ENCODE measurements at regions not wholly inside any gene's neighbourhood (a gene's known extent, or its start where the extent isn't known, plus 50 kb on each side); places are given as distances from the start of the nearest gene placed in this dataset.

DNA sequence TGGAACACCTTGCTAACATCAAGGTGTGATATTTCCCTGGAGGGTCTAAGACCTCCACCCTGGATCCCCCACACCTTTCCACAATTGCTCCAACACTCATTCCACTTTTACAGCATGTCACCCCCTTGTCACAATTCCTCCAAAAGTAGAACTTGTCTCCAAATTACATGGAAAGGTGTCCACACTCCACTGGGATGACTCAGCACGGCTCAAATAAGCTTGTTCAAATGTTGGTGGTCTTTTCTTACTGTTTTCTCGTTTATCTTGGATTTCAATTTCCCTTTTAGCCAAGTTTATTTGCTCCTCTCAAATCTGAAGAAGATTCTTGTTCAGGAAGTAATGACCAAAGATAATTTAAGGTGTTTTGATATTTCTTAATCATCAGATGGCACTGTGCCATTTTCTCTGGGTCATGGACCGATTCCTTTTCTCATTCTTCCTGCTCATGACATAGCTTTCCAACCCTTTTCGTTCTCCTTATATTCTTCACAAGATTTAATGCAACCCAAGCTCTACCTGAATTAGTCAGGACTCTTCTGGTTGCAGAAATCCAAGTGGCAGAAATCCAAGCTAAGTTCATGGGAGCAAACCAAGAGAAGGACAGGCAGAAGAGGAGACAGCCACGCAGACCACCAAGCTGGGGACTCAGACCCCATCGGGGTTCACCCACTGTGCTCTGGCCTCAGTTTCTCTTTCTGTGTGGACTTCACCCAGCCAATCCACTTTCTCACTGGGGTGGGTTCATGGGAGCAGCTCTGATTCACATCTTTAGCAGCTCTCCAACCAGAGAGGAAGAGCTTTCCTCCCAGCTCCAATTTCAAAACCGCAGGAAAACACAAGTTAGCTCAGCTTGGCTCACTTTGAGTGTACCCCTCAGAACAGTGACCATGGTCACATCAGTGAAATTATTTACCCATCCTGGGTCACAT, 110.5 kb upstream of the CDYL start:
- ChIA-PET POLR2A (interaction anchor here (1.1 kb wide), 1 partner anchor 18 kb away, joined by 4 read pairs; no protein-coding TSS in a partner anchor), CTCF (interaction anchor here (0.6 kb wide), 1 partner anchor 1960 kb away, joined by 6 read pairs; no protein-coding TSS in a partner anchor)
- TF ChIP-seq BHLHE40 (IDR thresholded peaks at IDR 0.05; ENCODE audit: borderline replicate concordance): no peak
- no peak for TF ChIP-seq ZNF384 (IDR thresholded peaks at IDR 0.05)
- no peak for TF ChIP-seq FOXM1 (IDR thresholded peaks at IDR 0.05; ENCODE audit: borderline replicate concordance)
- TF ChIP-seq, protein P1, sequence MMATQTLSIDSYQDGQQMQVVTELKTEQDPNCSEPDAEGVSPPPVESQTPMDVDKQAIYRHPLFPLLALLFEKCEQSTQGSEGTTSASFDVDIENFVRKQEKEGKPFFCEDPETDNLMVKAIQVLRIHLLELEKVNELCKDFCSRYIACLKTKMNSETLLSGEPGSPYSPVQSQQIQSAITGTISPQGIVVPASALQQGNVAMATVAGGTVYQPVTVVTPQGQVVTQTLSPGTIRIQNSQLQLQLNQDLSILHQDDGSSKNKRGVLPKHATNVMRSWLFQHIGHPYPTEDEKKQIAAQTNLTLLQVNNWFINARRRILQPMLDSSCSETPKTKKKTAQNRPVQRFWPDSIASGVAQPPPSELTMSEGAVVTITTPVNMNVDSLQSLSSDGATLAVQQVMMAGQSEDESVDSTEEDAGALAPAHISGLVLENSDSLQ (IDR thresholded peaks at IDR 0.05): no peak
- no peak for TF ChIP-seq SUZ12 (IDR thresholded peaks at IDR 0.05)
- no peak for TF ChIP-seq TARDBP (IDR thresholded peaks at IDR 0.05)
- no peak for TF ChIP-seq HDGF (IDR thresholded peaks at IDR 0.05; ENCODE audit: borderline replicate concordance)
- TF ChIP-seq NFRKB (IDR thresholded peaks at IDR 0.05): no peak
- no peak for TF ChIP-seq L3MBTL2 (conservative IDR thresholded peaks at IDR 0.05)
- TF ChIP-seq SP1 (IDR thresholded peaks at IDR 0.05): no peak
- no peak for TF ChIP-seq FOXK2 (IDR thresholded peaks at IDR 0.05)
- DNase-seq (ENCODE audit: extremely low spot score): no peak

DNA sequence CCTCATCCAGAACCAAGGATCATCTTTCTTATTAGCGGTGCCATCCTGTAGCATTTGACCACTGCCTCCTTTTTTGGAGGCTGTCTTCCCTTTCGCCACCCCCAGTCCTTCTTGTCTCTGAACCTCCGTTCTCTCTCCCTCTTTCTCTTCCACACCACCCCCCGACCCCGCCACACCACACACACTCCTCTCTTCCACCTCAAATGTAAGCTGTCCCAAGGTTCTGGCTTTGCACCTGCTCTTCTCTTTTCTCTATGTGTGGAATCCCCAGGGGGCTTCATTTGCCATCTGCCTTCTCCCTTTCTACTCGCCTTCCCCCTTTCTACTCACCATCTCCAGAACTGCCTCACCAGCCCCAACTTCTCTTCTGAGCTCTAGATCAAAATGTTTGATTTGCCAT, 111.3 kb upstream of the CDYL start:
- no peak for DNase-seq (ENCODE audit: extremely low spot score)
- TF ChIP-seq, protein P1 (IDR thresholded peaks at IDR 0.05): no peak
- TF ChIP-seq BHLHE40 (IDR thresholded peaks at IDR 0.05; ENCODE audit: borderline replicate concordance) (no peak), FOXA1 (IDR thresholded peaks at IDR 0.05) (no peak), ZNF384 (IDR thresholded peaks at IDR 0.05) (no peak), SUZ12 (IDR thresholded peaks at IDR 0.05) (no peak), FOXM1 (IDR thresholded peaks at IDR 0.05; ENCODE audit: borderline replicate concordance) (no peak), NFRKB (IDR thresholded peaks at IDR 0.05) (no peak)
- ChIA-PET POLR2A (no interaction called here), CTCF (no interaction called here)

DNA sequence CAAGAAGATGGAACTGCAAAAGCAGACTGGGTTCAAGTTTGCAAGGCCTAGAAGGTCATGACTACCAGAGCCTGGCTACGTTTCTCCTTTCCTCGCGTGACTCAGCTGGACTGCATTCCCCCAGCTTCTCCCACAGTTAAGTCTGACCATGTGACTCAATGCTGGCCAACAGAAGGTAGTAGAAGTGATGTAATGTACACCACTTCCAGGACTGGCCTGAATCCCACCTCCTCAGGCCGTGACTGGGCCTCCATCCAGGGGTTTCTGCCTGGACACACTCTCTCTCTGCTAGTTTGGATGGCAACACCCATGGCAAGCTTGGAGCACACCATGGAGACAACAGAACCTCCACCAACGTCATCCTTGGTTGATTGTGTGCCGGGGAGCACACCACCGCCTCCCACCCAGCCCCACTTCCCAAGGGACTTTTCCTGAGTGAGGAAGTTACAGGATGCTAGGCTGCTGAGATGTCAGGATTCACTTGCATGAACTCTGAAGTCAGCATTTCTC, 112.0 kb upstream of the CDYL start:
- TF ChIP-seq FOXK2 (IDR thresholded peaks at IDR 0.05): no peak
- TF ChIP-seq, protein P1 (IDR thresholded peaks at IDR 0.05): no peak
- TF ChIP-seq SUZ12 (IDR thresholded peaks at IDR 0.05): no peak
- no peak for TF ChIP-seq SP1 (IDR thresholded peaks at IDR 0.05)
- TF ChIP-seq FOXM1 (IDR thresholded peaks at IDR 0.05; ENCODE audit: borderline replicate concordance): no peak
- ChIA-PET CTCF (no interaction called here), POLR2A (no interaction called here)
- no peak for DNase-seq (ENCODE audit: extremely low spot score)

DNA sequence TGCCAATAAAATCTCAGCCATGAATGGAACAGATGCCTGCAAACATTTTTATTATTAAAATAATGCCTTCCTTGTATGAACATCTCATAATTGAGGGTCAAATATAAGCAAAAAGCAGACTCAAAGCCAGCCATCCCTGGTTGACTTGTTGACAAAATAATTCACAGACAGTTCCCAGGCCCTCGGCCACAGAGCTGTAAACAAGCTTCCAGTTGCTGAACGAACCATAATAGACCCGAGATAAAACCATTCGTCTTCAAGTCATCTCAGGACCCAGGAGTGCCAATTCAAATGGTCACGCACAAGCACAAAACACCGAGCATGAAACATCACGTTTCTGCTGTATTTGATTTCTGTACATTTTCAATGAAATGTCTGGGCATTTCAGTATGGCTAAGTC, 113.3 kb upstream of the CDYL start:
- ChIA-PET POLR2A (no interaction called here), CTCF (interaction anchor here (0.7 kb wide), 1 partner anchor 135 kb away, joined by 3 read pairs; no protein-coding TSS in a partner anchor)
- TF ChIP-seq NFRKB (IDR thresholded peaks at IDR 0.05) (no peak), FOXK2 (IDR thresholded peaks at IDR 0.05) (no peak), LEF1 (IDR thresholded peaks at IDR 0.05; ENCODE audit: borderline replicate concordance) (no peak), CTBP1 (IDR thresholded peaks at IDR 0.05; ENCODE audit: borderline replicate concordance) (no peak), HDGF (IDR thresholded peaks at IDR 0.05; ENCODE audit: borderline replicate concordance) (no peak), L3MBTL2 (conservative IDR thresholded peaks at IDR 0.05) (no peak), FOXM1 (IDR thresholded peaks at IDR 0.05; ENCODE audit: borderline replicate concordance) (no peak), SP1 (IDR thresholded peaks at IDR 0.05) (no peak), SUZ12 (IDR thresholded peaks at IDR 0.05) (no peak), BHLHE40 (IDR thresholded peaks at IDR 0.05; ENCODE audit: borderline replicate concordance) (no peak), ELF4 (IDR thresholded peaks at IDR 0.05) (no peak), FOXA1 (IDR thresholded peaks at IDR 0.05) (no peak), ZNF384 (IDR thresholded peaks at IDR 0.05) (no peak)
- TF ChIP-seq, protein P1 (IDR thresholded peaks at IDR 0.05): no peak
- DNase-seq (ENCODE audit: extremely low spot score): no peak

DNA sequence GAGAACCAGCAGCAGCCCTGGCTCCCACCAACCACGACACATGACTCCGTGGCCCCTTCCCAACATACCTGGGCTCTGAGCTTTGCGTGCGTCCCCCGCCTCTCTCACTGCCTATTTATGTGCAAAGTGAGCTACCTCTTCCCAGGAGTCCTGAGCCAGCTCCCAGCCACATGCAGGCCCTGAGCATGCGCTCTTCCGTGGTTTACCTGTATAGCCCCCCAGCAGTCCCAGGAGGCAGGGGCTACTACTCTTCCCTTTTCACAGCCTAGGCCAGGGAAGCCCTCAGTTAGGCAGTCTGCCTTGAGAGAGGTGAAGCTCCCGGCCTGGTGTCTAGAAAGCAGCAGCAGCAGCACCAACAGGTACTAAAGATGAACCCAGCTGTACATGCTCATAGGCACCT, 114.8 kb upstream of the CDYL start:
- ChIA-PET POLR2A (interaction anchor here (1.1 kb wide), 1 partner anchor 14 kb away, joined by 3 read pairs; no protein-coding TSS in a partner anchor), CTCF (no interaction called here)
- TF ChIP-seq HDGF (IDR thresholded peaks at IDR 0.05; ENCODE audit: borderline replicate concordance): no peak
- DNase-seq (ENCODE audit: extremely low spot score): no peak

Measured in HEK293T (cell line).